ENCODE measurements at regions not wholly inside any gene's neighbourhood (a gene's known extent, or its start where the extent isn't known, plus 50 kb on each side); places are given as distances from the start of the nearest gene placed in this dataset.

DNA sequence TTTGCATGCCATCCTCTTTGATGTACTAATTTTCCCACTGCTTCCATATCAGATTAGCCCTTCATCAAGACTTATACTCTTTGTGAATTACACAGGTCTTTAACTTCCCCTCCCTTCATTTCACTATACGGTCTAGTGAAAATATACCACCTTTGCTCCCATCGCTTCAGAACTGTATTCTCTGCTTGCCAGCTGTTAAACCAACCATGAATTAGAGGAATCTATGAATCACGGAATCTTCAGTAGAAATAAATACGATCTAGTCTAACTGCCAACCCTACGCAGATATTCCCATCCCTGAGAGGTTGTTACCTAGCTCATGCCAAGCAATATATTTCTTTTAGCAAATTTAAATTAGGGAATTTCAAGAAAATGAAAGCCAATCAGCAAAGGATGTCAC, 177.8 kb upstream of the MPPED2 start:
- TF ChIP-seq MTA2 (IDR thresholded peaks at IDR 0.05; ENCODE audit: low read depth) (no peak), DPF2 (IDR thresholded peaks at IDR 0.05) (no peak), RELA (IDR thresholded peaks at IDR 0.05; ENCODE audit: borderline replicate concordance, partially characterized antibody) (no peak), HCFC1 (IDR thresholded peaks at IDR 0.05; ENCODE audit: low read length) (no peak), NFXL1 (IDR thresholded peaks at IDR 0.05; ENCODE audit: borderline replicate concordance) (no peak), EZH2 (IDR thresholded peaks at IDR 0.05; ENCODE audit: borderline replicate concordance, control insufficient read depth, low read depth, low read length) (no peak), SMC3 (IDR thresholded peaks at IDR 0.05; ENCODE audit: borderline replicate concordance, low read length) (no peak), JUND (IDR thresholded peaks at IDR 0.05; ENCODE audit: low read depth, low read length) (no peak), POLR2A (IDR thresholded peaks at IDR 0.05; ENCODE audit: low read depth, low read length) (no peak), ZZZ3 (IDR thresholded peaks at IDR 0.05; ENCODE audit: control insufficient read depth, insufficient read length, low read depth) (no peak)
- TF ChIP-seq, protein P1, sequence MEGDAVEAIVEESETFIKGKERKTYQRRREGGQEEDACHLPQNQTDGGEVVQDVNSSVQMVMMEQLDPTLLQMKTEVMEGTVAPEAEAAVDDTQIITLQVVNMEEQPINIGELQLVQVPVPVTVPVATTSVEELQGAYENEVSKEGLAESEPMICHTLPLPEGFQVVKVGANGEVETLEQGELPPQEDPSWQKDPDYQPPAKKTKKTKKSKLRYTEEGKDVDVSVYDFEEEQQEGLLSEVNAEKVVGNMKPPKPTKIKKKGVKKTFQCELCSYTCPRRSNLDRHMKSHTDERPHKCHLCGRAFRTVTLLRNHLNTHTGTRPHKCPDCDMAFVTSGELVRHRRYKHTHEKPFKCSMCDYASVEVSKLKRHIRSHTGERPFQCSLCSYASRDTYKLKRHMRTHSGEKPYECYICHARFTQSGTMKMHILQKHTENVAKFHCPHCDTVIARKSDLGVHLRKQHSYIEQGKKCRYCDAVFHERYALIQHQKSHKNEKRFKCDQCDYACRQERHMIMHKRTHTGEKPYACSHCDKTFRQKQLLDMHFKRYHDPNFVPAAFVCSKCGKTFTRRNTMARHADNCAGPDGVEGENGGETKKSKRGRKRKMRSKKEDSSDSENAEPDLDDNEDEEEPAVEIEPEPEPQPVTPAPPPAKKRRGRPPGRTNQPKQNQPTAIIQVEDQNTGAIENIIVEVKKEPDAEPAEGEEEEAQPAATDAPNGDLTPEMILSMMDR (IDR thresholded peaks at IDR 0.05 in 2 of 3, conservative IDR thresholded peaks at IDR 0.05 in 1 of 3; ENCODE audit: control insufficient read depth in 2 of 3, extremely low read depth in 1 of 3, insufficient read depth in 1 of 3, low read depth in 3 of 3, low read length in 3 of 3) = no peak
- TF ChIP-seq, protein P2, sequence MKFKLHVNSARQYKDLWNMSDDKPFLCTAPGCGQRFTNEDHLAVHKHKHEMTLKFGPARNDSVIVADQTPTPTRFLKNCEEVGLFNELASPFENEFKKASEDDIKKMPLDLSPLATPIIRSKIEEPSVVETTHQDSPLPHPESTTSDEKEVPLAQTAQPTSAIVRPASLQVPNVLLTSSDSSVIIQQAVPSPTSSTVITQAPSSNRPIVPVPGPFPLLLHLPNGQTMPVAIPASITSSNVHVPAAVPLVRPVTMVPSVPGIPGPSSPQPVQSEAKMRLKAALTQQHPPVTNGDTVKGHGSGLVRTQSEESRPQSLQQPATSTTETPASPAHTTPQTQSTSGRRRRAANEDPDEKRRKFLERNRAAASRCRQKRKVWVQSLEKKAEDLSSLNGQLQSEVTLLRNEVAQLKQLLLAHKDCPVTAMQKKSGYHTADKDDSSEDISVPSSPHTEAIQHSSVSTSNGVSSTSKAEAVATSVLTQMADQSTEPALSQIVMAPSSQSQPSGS (IDR thresholded peaks at IDR 0.05; ENCODE audit: low read length) = no peak
- TF ChIP-seq, protein P3, sequence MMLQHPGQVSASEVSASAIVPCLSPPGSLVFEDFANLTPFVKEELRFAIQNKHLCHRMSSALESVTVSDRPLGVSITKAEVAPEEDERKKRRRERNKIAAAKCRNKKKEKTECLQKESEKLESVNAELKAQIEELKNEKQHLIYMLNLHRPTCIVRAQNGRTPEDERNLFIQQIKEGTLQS (IDR thresholded peaks at IDR 0.05; ENCODE audit: borderline replicate concordance, extremely low read depth, low read depth, low read length) = no peak

Data from GM12878 (cell line).